Activated T-helper 1 cell treated with Interleukin-2 at 50 U/mL for 16 hours (primary cell): ENCODE measurements at regions not wholly inside any gene's neighbourhood (a gene's known extent, or its start where the extent isn't known, plus 50 kb on each side); places are given as distances from the start of the nearest gene placed in this dataset.
A peak's percentile ranks its signal among the peaks of the same experiment; 100 is the strongest.
"Not testable (repeated sequence)": the region's sequence is repeated elsewhere in the genome, so short reads cannot be mapped to it uniquely, and the experiment has no call there.

Experiments used
- DNase-seq: peaks from one replicate; pipeline ENCODE4 v3.0.0-alpha.2; 2020; ENCODE audit warnings: low read depth

GRCh38 chr9:61817127-61817705, 627.4 kb downstream of the SPATA31A7 start:
- DNase-seq = not testable (repeated sequence)

- DNase-seq = peak; percentile 68
Observed at GRCh38 chr9:61853624-61854259, 663.9 kb downstream of the SPATA31A7 start.

GRCh38 chr9:61854260-61854640, 664.4 kb downstream of the SPATA31A7 start:
- not testable (repeated sequence) for DNase-seq

GRCh38 chr9:61856283-61856682, 666.4 kb downstream of the SPATA31A7 start:
- not testable (repeated sequence) for DNase-seq

GRCh38 chr9:61856858-61857453, 667.1 kb downstream of the SPATA31A7 start:
- not testable (repeated sequence) for DNase-seq

GRCh38 chr9:61857709-61858351, 668.0 kb downstream of the SPATA31A7 start:
- not testable (repeated sequence) for DNase-seq

GRCh38 chr9:61862431-61862971, 672.7 kb downstream of the SPATA31A7 start:
- DNase-seq = peak; percentile 30

DNA sequence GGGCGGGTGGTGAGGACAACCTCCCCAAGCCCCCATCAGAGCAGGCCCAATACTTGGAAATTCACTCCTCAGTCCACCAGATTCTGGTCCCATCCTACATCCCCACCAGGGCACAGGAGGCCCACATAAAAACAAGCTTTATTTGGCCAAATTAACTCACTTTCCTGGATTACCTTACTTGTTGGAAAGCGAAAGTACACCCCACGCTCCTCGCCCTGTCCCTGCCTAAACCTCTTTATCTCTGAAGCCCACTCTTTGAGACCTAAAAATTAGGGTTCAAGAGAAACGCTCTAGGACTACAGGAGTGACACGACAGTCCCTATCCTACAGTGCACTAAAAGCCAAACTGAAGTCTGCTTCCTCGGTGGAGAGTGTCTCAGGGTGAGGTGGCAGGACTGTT, 674.6 kb downstream of the SPATA31A7 start:
- DNase-seq = not testable (repeated sequence)

DNA sequence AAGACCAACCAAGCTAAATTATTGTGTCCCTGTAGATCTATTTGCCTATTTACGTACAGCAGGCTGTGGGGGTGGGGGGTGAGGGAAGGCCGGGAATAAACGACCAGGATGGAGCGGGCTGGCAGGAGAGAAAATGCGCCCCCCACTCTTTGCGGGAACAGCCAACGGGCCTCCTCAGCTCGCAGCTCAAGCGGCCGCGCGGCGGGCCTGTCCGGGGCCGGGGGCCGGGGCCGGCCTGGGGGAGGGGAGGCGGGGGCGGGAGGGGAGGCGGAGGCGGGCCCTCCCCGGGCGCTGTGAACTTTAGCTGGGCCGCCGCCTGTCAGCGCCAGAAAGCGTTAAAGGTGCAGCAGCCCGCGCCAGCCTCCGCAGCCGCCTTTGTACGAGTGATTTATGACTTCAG, 679.1 kb downstream of the SPATA31A7 start:
- not testable (repeated sequence) for DNase-seq

DNA sequence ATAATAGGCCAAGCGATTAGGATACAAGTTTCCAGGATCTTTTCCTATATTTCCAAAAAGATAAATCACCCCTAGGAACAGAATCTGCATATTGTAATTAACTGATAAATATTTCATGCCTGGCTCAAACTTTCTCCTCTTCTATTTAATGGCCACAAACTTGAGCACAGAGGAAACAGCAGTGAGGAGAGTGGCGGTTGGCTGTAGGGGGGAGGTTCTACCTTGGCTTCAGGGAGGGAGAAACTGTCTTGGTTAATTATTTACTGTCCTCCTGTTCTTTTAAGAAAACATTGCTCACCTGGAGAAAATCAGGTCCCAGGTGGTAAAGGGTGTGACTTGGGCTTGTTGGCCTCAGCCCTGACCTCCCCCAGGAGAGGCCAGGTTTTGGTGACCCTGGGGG, 682.5 kb downstream of the SPATA31A7 start:
- not testable (repeated sequence) for DNase-seq
